Stimulated activated memory B cell treated with anti-CD40 and anti-IgM and Interleukin-4, amounts not matched to agents 10 μg/mL and 1 μg/mL and 100 μg/mL, for 72 hours (primary cell): ENCODE measurements at regions not wholly inside any gene's neighbourhood (a gene's known extent, or its start where the extent isn't known, plus 50 kb on each side); places are given as distances from the start of the nearest gene placed in this dataset.
"Not testable (repeated sequence)": the region's sequence is repeated elsewhere in the genome, so short reads cannot be mapped to it uniquely, and the experiment has no call there.

Experiments used
- ATAC-seq: fragments of 150-1000 bp; cut with Tn5 transposase; 2 replicates; pipeline ENCODE4 v1.10.0; 2021
- H3K27ac Mint-ChIP-seq: one replicate; pipeline ENCODE4 v1.8.0; 2022; ENCODE audit warnings: mild to moderate bottlenecking, mixed read lengths
- H3K27me3 Mint-ChIP-seq: one replicate; pipeline ENCODE4 v1.8.0; 2022; ENCODE audit warnings: mixed read lengths
- H3K36me3 Mint-ChIP-seq: one replicate; pipeline ENCODE4 v1.8.0; 2022; ENCODE audit warnings: mixed read lengths
- H3K4me1 Mint-ChIP-seq: one replicate; pipeline ENCODE4 v1.8.0; 2022; ENCODE audit warnings: mixed read lengths
- H3K4me3 Mint-ChIP-seq: one replicate; pipeline ENCODE4 v1.8.0; 2022; ENCODE audit warnings: mild to moderate bottlenecking, moderate library complexity, mixed read lengths
- H3K9me3 Mint-ChIP-seq: one replicate; pipeline ENCODE4 v1.8.0; 2022; ENCODE audit warnings: mixed read lengths

GRCh38 chr11:80257319-80258015 lies 816.6 kb upstream of the TENM4 start:
- not testable (repeated sequence) for H3K9me3 Mint-ChIP-seq, ATAC-seq, H3K27ac Mint-ChIP-seq, H3K36me3 Mint-ChIP-seq, H3K27me3 Mint-ChIP-seq, H3K4me1 Mint-ChIP-seq, H3K4me3 Mint-ChIP-seq

DNA sequence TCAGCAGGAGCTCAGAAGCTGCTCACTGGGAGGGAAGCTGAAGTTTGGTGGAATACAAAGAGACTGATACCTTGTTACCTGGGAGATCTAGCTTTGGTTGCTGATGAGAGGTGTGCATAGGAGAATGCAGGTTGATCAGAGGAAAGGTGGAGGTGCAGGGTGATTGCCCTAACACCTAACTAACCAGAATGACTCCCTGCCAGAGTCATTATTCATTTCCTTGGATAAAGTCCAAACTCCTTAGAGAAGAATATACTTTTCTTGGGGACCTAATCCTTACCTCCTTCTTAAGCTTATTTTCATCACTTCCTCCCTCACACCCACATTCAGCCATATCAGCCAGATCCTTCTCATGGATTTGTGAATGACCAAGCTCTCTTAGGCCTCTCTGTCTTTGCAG lies 814.2 kb upstream of the TENM4 start:
- H3K4me1 Mint-ChIP-seq, result no peaks in the 10 kb centered on the region

DNA sequence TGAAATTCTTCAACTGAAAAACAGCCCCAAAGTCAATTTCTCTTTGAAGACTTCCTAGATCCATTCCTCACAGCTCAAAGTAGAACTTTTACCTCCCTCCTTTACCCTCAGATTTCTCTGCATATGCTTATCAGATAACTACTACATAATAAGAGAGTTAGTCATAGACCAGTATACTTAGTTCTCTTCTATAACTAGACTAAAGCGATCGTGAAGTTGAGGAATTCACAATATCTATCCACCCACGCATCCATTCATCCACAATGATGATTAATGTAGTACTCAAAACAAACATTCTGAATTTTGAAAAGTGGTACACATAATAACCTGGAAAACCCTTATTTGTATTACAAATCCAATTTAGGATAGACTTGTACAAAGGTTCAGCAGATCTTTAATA lies 800.9 kb upstream of the TENM4 start:
- H3K27me3 Mint-ChIP-seq, result no peaks in the 10 kb centered on the region
- H3K9me3 Mint-ChIP-seq, result peaks cover 17% of the 10 kb centered on the region
- no peak overlapping the region for H3K27ac Mint-ChIP-seq
- H3K4me3 Mint-ChIP-seq, result no peak overlapping the region
- ATAC-seq, result no peak
- H3K4me1 Mint-ChIP-seq, result no peaks in the 10 kb centered on the region
- H3K36me3 Mint-ChIP-seq, result no peaks in the 10 kb centered on the region

More for the DNA sequence above, 814.2 kb upstream of the TENM4 start:
- Mint-ChIP-seq H3K4me3 (no peak overlapping the region), H3K27me3 (no peaks in the 10 kb centered on the region), H3K27ac (no peak overlapping the region), H3K9me3 (peaks cover 3% of the 10 kb centered on the region), H3K36me3 (no peaks in the 10 kb centered on the region)
- no peak for ATAC-seq

GRCh38 chr11:80240245-80240644 lies 799.4 kb upstream of the TENM4 start:
- peaks cover 20% of the 10 kb centered on the region for H3K9me3 Mint-ChIP-seq
- H3K4me1 Mint-ChIP-seq, result no peaks in the 10 kb centered on the region
- no peak overlapping the region for H3K27ac Mint-ChIP-seq
- no peak for ATAC-seq
- H3K36me3 Mint-ChIP-seq, result no peaks in the 10 kb centered on the region
- no peak overlapping the region for H3K4me3 Mint-ChIP-seq
- no peaks in the 10 kb centered on the region for H3K27me3 Mint-ChIP-seq

DNA sequence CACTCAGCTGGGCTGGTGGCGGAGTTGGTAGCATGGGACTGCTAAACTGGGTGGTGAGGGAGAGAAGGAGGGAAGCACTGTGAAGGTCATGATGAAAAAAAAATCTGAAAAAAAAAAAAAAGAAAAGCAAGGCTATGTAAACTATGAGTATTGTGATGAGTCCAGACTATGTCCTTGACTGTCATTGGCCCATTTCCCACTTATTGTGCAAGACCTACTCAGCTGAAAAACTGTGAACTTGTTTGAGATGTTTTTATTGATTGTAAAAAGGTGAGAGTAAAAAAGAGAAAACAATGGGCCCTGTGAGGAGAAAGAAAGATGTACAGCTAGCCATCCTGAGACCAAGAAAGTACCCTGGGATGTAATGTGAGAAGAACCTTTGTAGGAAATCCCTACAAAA lies 798.4 kb upstream of the TENM4 start:
- H3K27me3 Mint-ChIP-seq, result no peaks in the 10 kb centered on the region
- H3K27ac Mint-ChIP-seq, result no peak overlapping the region
- no peaks in the 10 kb centered on the region for H3K4me1 Mint-ChIP-seq
- no peak for ATAC-seq
- H3K4me3 Mint-ChIP-seq, result no peak overlapping the region
- peaks cover 28% of the 10 kb centered on the region for H3K9me3 Mint-ChIP-seq
- H3K36me3 Mint-ChIP-seq, result no peaks in the 10 kb centered on the region

DNA sequence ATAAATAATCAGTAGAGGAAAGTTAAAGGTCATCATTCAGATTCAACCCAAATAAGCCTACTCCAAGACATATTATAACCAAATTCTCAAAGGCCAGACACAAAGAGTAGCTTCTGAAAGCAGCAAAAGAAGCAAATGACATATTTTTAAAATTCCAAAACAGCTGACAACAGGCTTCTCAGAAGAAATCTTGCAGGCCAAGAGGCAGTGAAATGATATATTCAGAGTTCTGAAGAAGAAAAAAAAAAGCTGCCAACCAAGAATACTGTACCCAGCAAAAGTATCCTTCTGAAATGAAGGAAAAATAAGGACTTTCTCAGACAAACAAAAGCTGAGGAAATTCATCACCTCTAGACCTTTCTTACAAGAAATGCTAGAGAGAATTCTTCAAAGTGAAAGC lies 787.1 kb upstream of the TENM4 start:
- no peaks in the 10 kb centered on the region for H3K27me3 Mint-ChIP-seq
- H3K4me3 Mint-ChIP-seq, result no peak overlapping the region
- no peaks in the 10 kb centered on the region for H3K4me1 Mint-ChIP-seq
- H3K36me3 Mint-ChIP-seq, result no peaks in the 10 kb centered on the region
- no peak overlapping the region for H3K27ac Mint-ChIP-seq
- ATAC-seq, result no peak
- H3K9me3 Mint-ChIP-seq, result peaks cover 8% of the 10 kb centered on the region

GRCh38 chr11:80214413-80214812 lies 773.6 kb upstream of the TENM4 start:
- no peak for ATAC-seq
- H3K4me3 Mint-ChIP-seq, result no peak overlapping the region
- no peak overlapping the region for H3K27ac Mint-ChIP-seq
- peaks cover 5% of the 10 kb centered on the region for H3K9me3 Mint-ChIP-seq
- H3K27me3 Mint-ChIP-seq, result no peaks in the 10 kb centered on the region
- H3K4me1 Mint-ChIP-seq, result no peaks in the 10 kb centered on the region
- no peaks in the 10 kb centered on the region for H3K36me3 Mint-ChIP-seq

- H3K4me3 Mint-ChIP-seq, result no peak overlapping the region
- no peaks in the 10 kb centered on the region for H3K27me3 Mint-ChIP-seq
- H3K4me1 Mint-ChIP-seq, result no peaks in the 10 kb centered on the region
- ATAC-seq, result no peak
- no peak overlapping the region for H3K27ac Mint-ChIP-seq
- H3K9me3 Mint-ChIP-seq, result peaks cover 4% of the 10 kb centered on the region
- H3K36me3 Mint-ChIP-seq, result no peaks in the 10 kb centered on the region
Measured at GRCh38 chr11:80211673-80212072, 770.8 kb upstream of the TENM4 start.

DNA sequence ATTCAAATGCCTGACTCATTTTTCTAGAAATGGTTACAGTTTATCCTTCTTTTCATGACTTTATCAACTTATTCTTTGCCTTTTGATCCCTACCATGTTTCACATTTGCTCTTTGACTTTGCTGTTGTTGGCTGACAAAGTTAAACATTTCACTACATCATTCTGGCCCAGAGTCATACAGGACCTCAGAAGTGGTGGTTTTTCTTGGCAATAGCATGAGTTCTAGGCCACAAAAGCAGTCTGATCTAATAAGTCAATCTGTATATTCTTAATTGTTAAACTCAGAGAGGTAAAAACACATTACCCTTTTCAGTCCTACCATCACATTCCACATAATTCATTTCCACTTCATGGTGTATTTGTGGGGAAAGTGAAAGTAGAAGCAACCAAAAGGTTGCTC lies 763.2 kb upstream of the TENM4 start:
- H3K9me3 Mint-ChIP-seq, result peaks cover 4% of the 10 kb centered on the region
- H3K4me3 Mint-ChIP-seq, result no peak overlapping the region
- no peak overlapping the region for H3K27ac Mint-ChIP-seq
- no peaks in the 10 kb centered on the region for H3K36me3 Mint-ChIP-seq
- no peaks in the 10 kb centered on the region for H3K4me1 Mint-ChIP-seq
- ATAC-seq, result no peak
- no peaks in the 10 kb centered on the region for H3K27me3 Mint-ChIP-seq

DNA sequence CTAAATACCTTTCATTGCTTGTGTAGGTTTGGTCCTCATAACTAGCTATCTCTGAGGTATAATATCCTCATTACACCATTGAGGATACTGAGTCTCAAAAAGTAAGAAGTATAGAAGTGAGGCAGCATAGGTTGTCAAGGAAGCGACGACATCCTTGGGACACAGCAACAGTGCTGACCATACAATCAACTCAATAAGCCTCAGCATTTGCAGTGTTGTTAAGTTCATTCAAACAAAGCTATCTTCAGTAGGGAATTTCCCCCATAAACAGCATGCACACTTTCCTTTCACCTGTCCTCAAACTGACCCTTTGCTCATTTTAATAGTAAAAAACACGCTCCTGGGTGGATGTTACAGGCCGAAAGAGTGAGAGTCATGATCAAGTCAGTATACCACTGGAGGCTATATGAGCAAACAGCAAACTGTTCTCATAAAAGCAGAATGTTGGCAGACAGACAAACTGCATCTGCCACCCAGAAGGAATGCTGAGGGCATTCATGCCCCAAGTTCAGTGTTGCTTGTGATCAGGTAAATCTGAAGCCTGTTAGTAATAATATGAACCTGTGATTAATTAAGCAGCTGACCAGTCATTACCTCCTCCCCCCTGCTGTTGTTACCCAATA lies 756.2 kb upstream of the TENM4 start:
- Mint-ChIP-seq H3K27ac (no peak overlapping the region), H3K36me3 (no peaks in the 10 kb centered on the region)
- no peak for ATAC-seq

GRCh38 chr11:80196041-80196440 lies 755.2 kb upstream of the TENM4 start:
- Mint-ChIP-seq H3K9me3 (no peaks in the 10 kb centered on the region), H3K36me3 (no peaks in the 10 kb centered on the region), H3K27ac (no peak overlapping the region), H3K4me1 (no peaks in the 10 kb centered on the region), H3K27me3 (no peaks in the 10 kb centered on the region), H3K4me3 (no peak overlapping the region)
- no peak for ATAC-seq

More for the DNA sequence above, 756.2 kb upstream of the TENM4 start:
- H3K4me3 Mint-ChIP-seq, result no peak overlapping the region
- H3K9me3 Mint-ChIP-seq, result no peaks in the 10 kb centered on the region
- no peaks in the 10 kb centered on the region for H3K4me1 Mint-ChIP-seq
- H3K27me3 Mint-ChIP-seq, result no peaks in the 10 kb centered on the region

GRCh38 chr11:80194625-80195024 lies 753.8 kb upstream of the TENM4 start:
- no peaks in the 10 kb centered on the region for H3K27me3 Mint-ChIP-seq
- H3K4me1 Mint-ChIP-seq, result no peaks in the 10 kb centered on the region
- no peaks in the 10 kb centered on the region for H3K36me3 Mint-ChIP-seq
- ATAC-seq, result no peak
- H3K4me3 Mint-ChIP-seq, result no peak overlapping the region
- H3K9me3 Mint-ChIP-seq, result no peaks in the 10 kb centered on the region
- H3K27ac Mint-ChIP-seq, result no peak overlapping the region

- H3K27ac Mint-ChIP-seq, result no peak overlapping the region
- no peaks in the 10 kb centered on the region for H3K36me3 Mint-ChIP-seq
- no peaks in the 10 kb centered on the region for H3K27me3 Mint-ChIP-seq
- H3K4me3 Mint-ChIP-seq, result no peak overlapping the region
- no peak for ATAC-seq
- H3K9me3 Mint-ChIP-seq, result no peaks in the 10 kb centered on the region
- H3K4me1 Mint-ChIP-seq, result no peaks in the 10 kb centered on the region
Measured at GRCh38 chr11:80194016-80194415, 753.2 kb upstream of the TENM4 start.

- no peaks in the 10 kb centered on the region for H3K4me1 Mint-ChIP-seq
- no peak overlapping the region for H3K27ac Mint-ChIP-seq
- H3K9me3 Mint-ChIP-seq, result peaks cover 9% of the 10 kb centered on the region
- no peaks in the 10 kb centered on the region for H3K36me3 Mint-ChIP-seq
- no peak for ATAC-seq
- no peak overlapping the region for H3K4me3 Mint-ChIP-seq
- H3K27me3 Mint-ChIP-seq, result no peaks in the 10 kb centered on the region
Measured at GRCh38 chr11:80188076-80188627, 747.3 kb upstream of the TENM4 start.

- Mint-ChIP-seq H3K27ac (no peak overlapping the region), H3K27me3 (no peaks in the 10 kb centered on the region), H3K4me1 (no peaks in the 10 kb centered on the region), H3K4me3 (no peak overlapping the region), H3K36me3 (no peaks in the 10 kb centered on the region), H3K9me3 (peaks cover 9% of the 10 kb centered on the region)
- ATAC-seq, result no peak
Measured at GRCh38 chr11:80186692-80187091, 745.9 kb upstream of the TENM4 start.

- H3K36me3 Mint-ChIP-seq, result no peaks in the 10 kb centered on the region
- peaks cover 14% of the 10 kb centered on the region for H3K9me3 Mint-ChIP-seq
- no peak for ATAC-seq
- no peaks in the 10 kb centered on the region for H3K27me3 Mint-ChIP-seq
- H3K4me3 Mint-ChIP-seq, result no peak overlapping the region
- H3K27ac Mint-ChIP-seq, result no peak overlapping the region
- H3K4me1 Mint-ChIP-seq, result no peaks in the 10 kb centered on the region
Measured at GRCh38 chr11:80182901-80183300, 742.1 kb upstream of the TENM4 start.
